ENCODE measurements at regions not wholly inside any gene's neighbourhood (a gene's known extent, or its start where the extent isn't known, plus 50 kb on each side); places are given as distances from the start of the nearest gene placed in this dataset.

- TF ChIP-seq POLR2AphosphoS5 (IDR thresholded peaks at IDR 0.05), result no peak
- TF ChIP-seq, protein P1, sequence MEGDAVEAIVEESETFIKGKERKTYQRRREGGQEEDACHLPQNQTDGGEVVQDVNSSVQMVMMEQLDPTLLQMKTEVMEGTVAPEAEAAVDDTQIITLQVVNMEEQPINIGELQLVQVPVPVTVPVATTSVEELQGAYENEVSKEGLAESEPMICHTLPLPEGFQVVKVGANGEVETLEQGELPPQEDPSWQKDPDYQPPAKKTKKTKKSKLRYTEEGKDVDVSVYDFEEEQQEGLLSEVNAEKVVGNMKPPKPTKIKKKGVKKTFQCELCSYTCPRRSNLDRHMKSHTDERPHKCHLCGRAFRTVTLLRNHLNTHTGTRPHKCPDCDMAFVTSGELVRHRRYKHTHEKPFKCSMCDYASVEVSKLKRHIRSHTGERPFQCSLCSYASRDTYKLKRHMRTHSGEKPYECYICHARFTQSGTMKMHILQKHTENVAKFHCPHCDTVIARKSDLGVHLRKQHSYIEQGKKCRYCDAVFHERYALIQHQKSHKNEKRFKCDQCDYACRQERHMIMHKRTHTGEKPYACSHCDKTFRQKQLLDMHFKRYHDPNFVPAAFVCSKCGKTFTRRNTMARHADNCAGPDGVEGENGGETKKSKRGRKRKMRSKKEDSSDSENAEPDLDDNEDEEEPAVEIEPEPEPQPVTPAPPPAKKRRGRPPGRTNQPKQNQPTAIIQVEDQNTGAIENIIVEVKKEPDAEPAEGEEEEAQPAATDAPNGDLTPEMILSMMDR (IDR thresholded peaks at IDR 0.05), result no peak
Observed at GRCh38 chr5:67681703-67682102, 485.1 kb upstream of the CD180 start.

Data from stomach (tissue), 4 donors.